ENCODE measurements at regions not wholly inside any gene's neighbourhood (a gene's known extent, or its start where the extent isn't known, plus 50 kb on each side); places are given as distances from the start of the nearest gene placed in this dataset.
A peak's percentile ranks its signal among the peaks of the same experiment; 100 is the strongest.
"Not testable (repeated sequence)": the region's sequence is repeated elsewhere in the genome, so short reads cannot be mapped to it uniquely, and the experiment has no call there.

GRCh38 chr1:149378462-149378861 lies 96.4 kb upstream of the NBPF19 start:
- in situ Hi-C loops (cut with HindIII; ENCODE audit: low pct_ligation_motif_present, low sequenced_read_pairs); H3K4me3 ChIP-seq (ENCODE audit: low read depth, low read length): not testable (repeated sequence)

GRCh38 chr1:149390173-149390926 lies 84.5 kb upstream of the NBPF19 start:
- H3K36me3 ChIP-seq (replicated peaks); in situ Hi-C loops (cut with HindIII; ENCODE audit: low pct_ligation_motif_present, low sequenced_read_pairs); H3K27me3 ChIP-seq (replicated peaks): not testable (repeated sequence)
- peak; percentile 56 for DNase-seq
- Histone ChIP-seq H3K4me3 (ENCODE audit: low read depth, low read length) (peak overlapping the region; percentile 55), H3K27ac (peak overlapping the region; percentile 35)

More at GRCh38 chr1:149378462-149378861, 96.4 kb upstream of the NBPF19 start:
- peak; percentile 4 for DNase-seq
- H3K27ac ChIP-seq: peak overlapping the region; percentile 63
- not testable (repeated sequence) for H3K27me3 ChIP-seq (replicated peaks); H3K36me3 ChIP-seq (replicated peaks)

- in situ Hi-C loops (cut with HindIII; ENCODE audit: low pct_ligation_motif_present, low sequenced_read_pairs); H3K27ac ChIP-seq; H3K36me3 ChIP-seq (replicated peaks): not testable (repeated sequence)
Measured at GRCh38 chr1:149390931-149391330, 83.9 kb upstream of the NBPF19 start.

GRCh38 chr1:149395802-149396201 lies 79.0 kb upstream of the NBPF19 start:
- DNase-seq; H3K27ac ChIP-seq; H3K27me3 ChIP-seq (replicated peaks); H3K36me3 ChIP-seq (replicated peaks); H3K4me3 ChIP-seq (ENCODE audit: low read depth, low read length); in situ Hi-C loops (cut with HindIII; ENCODE audit: low pct_ligation_motif_present, low sequenced_read_pairs): not testable (repeated sequence)

More at GRCh38 chr1:149390931-149391330, 83.9 kb upstream of the NBPF19 start:
- DNase-seq; H3K27me3 ChIP-seq (replicated peaks): not testable (repeated sequence)
- peak overlapping the region; percentile 55 for H3K4me3 ChIP-seq (ENCODE audit: low read depth, low read length)

- H3K27me3 ChIP-seq (replicated peaks); H3K4me3 ChIP-seq (ENCODE audit: low read depth, low read length); DNase-seq; in situ Hi-C loops (cut with HindIII; ENCODE audit: low pct_ligation_motif_present, low sequenced_read_pairs); H3K27ac ChIP-seq; H3K36me3 ChIP-seq (replicated peaks): not testable (repeated sequence)
Measured at GRCh38 chr1:149398527-149398926, 76.3 kb upstream of the NBPF19 start.

- in situ Hi-C loops (cut with HindIII; ENCODE audit: low pct_ligation_motif_present, low sequenced_read_pairs); H3K4me3 ChIP-seq (ENCODE audit: low read depth, low read length); H3K36me3 ChIP-seq (replicated peaks); H3K27ac ChIP-seq; H3K27me3 ChIP-seq (replicated peaks); DNase-seq: not testable (repeated sequence)
Measured at GRCh38 chr1:149408404-149408803, 66.4 kb upstream of the NBPF19 start.

GRCh38 chr1:149415373-149415772 lies 59.5 kb upstream of the NBPF19 start:
- in situ Hi-C loops (cut with HindIII; ENCODE audit: low pct_ligation_motif_present, low sequenced_read_pairs); H3K27ac ChIP-seq; DNase-seq; H3K36me3 ChIP-seq (replicated peaks); H3K27me3 ChIP-seq (replicated peaks); H3K4me3 ChIP-seq (ENCODE audit: low read depth, low read length): not testable (repeated sequence)

GRCh38 chr1:149418782-149419181 lies 56.1 kb upstream of the NBPF19 start:
- H3K27ac ChIP-seq; in situ Hi-C loops (cut with HindIII; ENCODE audit: low pct_ligation_motif_present, low sequenced_read_pairs); H3K4me3 ChIP-seq (ENCODE audit: low read depth, low read length); DNase-seq; H3K27me3 ChIP-seq (replicated peaks); H3K36me3 ChIP-seq (replicated peaks): not testable (repeated sequence)

- in situ Hi-C loops (cut with HindIII; ENCODE audit: low pct_ligation_motif_present, low sequenced_read_pairs); H3K27me3 ChIP-seq (replicated peaks); H3K27ac ChIP-seq; H3K36me3 ChIP-seq (replicated peaks); H3K4me3 ChIP-seq (ENCODE audit: low read depth, low read length); DNase-seq: not testable (repeated sequence)
Measured at GRCh38 chr1:149423122-149423521, 51.7 kb upstream of the NBPF19 start.
